ENCODE measurements at regions not wholly inside any gene's neighbourhood (a gene's known extent, or its start where the extent isn't known, plus 50 kb on each side); places are given as distances from the start of the nearest gene placed in this dataset.

- no peak for TF ChIP-seq CTCF (IDR thresholded peaks at IDR 0.05; ENCODE audit: low read depth, low read length, missing control alignments)
Measured at GRCh38 chr13:30091035-30091434, 216.3 kb downstream of the KATNAL1 start.

GRCh38 chr13:30088312-30088855, 219.0 kb downstream of the KATNAL1 start:
- no peak overlapping the region for H3K4me3 ChIP-seq (replicated peaks; ENCODE audit: low read depth, low read length)
- no peak for DNase-seq (ENCODE audit: extremely low read depth, low read depth)
- no peak for TF ChIP-seq CTCF (IDR thresholded peaks at IDR 0.05; ENCODE audit: low read depth, low read length, missing control alignments)

More at GRCh38 chr13:30091035-30091434, 216.3 kb downstream of the KATNAL1 start:
- DNase-seq (ENCODE audit: extremely low read depth, low read depth) = no peak
- H3K4me3 ChIP-seq (replicated peaks; ENCODE audit: low read depth, low read length) = no peak overlapping the region

- TF ChIP-seq CTCF (IDR thresholded peaks at IDR 0.05; ENCODE audit: low read depth, low read length, missing control alignments) = no peak
- no peak for DNase-seq (ENCODE audit: extremely low read depth, low read depth)
Measured at GRCh38 chr13:30085087-30085486, 222.3 kb downstream of the KATNAL1 start.

GRCh38 chr13:30082391-30082790, 225.0 kb downstream of the KATNAL1 start:
- no peak for DNase-seq (ENCODE audit: extremely low read depth, low read depth)
- H3K4me3 ChIP-seq (replicated peaks; ENCODE audit: low read depth, low read length) = no peak overlapping the region
- no peak for TF ChIP-seq CTCF (IDR thresholded peaks at IDR 0.05; ENCODE audit: low read depth, low read length, missing control alignments)

More at GRCh38 chr13:30085087-30085486, 222.3 kb downstream of the KATNAL1 start:
- H3K4me3 ChIP-seq (replicated peaks; ENCODE audit: low read depth, low read length) = no peak overlapping the region

GRCh38 chr13:30081331-30081730, 226.0 kb downstream of the KATNAL1 start:
- DNase-seq (ENCODE audit: extremely low read depth, low read depth) = no peak
- no peak overlapping the region for H3K4me3 ChIP-seq (replicated peaks; ENCODE audit: low read depth, low read length)
- no peak for TF ChIP-seq CTCF (IDR thresholded peaks at IDR 0.05; ENCODE audit: low read depth, low read length, missing control alignments)

GRCh38 chr13:30079501-30079900, 227.8 kb downstream of the KATNAL1 start:
- TF ChIP-seq CTCF (IDR thresholded peaks at IDR 0.05; ENCODE audit: low read depth, low read length, missing control alignments) = no peak
- H3K4me3 ChIP-seq (replicated peaks; ENCODE audit: low read depth, low read length) = no peak overlapping the region
- no peak for DNase-seq (ENCODE audit: extremely low read depth, low read depth)

- no peak for TF ChIP-seq CTCF (IDR thresholded peaks at IDR 0.05; ENCODE audit: low read depth, low read length, missing control alignments)
- DNase-seq (ENCODE audit: extremely low read depth, low read depth) = no peak
- H3K4me3 ChIP-seq (replicated peaks; ENCODE audit: low read depth, low read length) = no peak overlapping the region
Measured at GRCh38 chr13:30078059-30078458, 227.6 kb upstream of the UBL3 start.

All from HFF-Myc (cell line).